Chondrocyte (in vitro differentiated cells): ENCODE measurements at regions not wholly inside any gene's neighbourhood (a gene's known extent, or its start where the extent isn't known, plus 50 kb on each side); places are given as distances from the start of the nearest gene placed in this dataset.

Experiments used
- DNase-seq: peaks from one replicate; pipeline ENCODE4 v3.0.0; 2021; ENCODE audit warnings: mixed read lengths, low spot score
- H3K27ac Mint-ChIP-seq: one replicate; pipeline ENCODE4 v1.8.0; 2021; ENCODE audit warnings: mild to moderate bottlenecking, moderate library complexity, mixed read lengths; ENCODE audit not compliant: unreplicated experiment
- H3K27me3 Mint-ChIP-seq: 2 replicates; pipeline ENCODE4 v1.8.0; 2021; ENCODE audit warnings: low read depth, mixed read lengths
- H3K36me3 Mint-ChIP-seq: 2 replicates; pipeline ENCODE4 v1.8.0; 2021; ENCODE audit warnings: low read depth, mixed read lengths
- H3K4me1 Mint-ChIP-seq: 2 replicates; pipeline ENCODE4 v1.8.0; 2021; ENCODE audit warnings: low read depth, mild to moderate bottlenecking, mixed read lengths
- H3K4me3 Mint-ChIP-seq: one replicate; pipeline ENCODE4 v1.8.0; 2021; ENCODE audit warnings: mild to moderate bottlenecking, moderate library complexity, mixed read lengths; ENCODE audit not compliant: unreplicated experiment
- H3K9me3 Mint-ChIP-seq: 2 replicates; pipeline ENCODE4 v1.8.0; 2021; ENCODE audit warnings: low read depth, mixed read lengths
- CTCF ChIP-seq: fragments of 200-600 bp; sonication (generic); IDR thresholded peaks from 2 replicates; pipeline ENCODE4 v1.5.0; 2021; ENCODE audit warnings: antibody characterized with exemption, mild to moderate bottlenecking, moderate library complexity

- H3K36me3 Mint-ChIP-seq = no peaks in the 10 kb centered on the region
- H3K4me1 Mint-ChIP-seq = peaks cover 13% of the 10 kb centered on the region
- H3K4me3 Mint-ChIP-seq = no peak overlapping the region
- no peak for DNase-seq
- H3K9me3 Mint-ChIP-seq = no peaks in the 10 kb centered on the region
- peaks cover 10% of the 10 kb centered on the region for H3K27me3 Mint-ChIP-seq
- H3K27ac Mint-ChIP-seq = no peak overlapping the region
- no peak for TF ChIP-seq CTCF
Observed at GRCh38 chr5:36443941-36444340, 142.2 kb upstream of the RANBP3L start.

GRCh38 chr5:36444582-36445418 is 143.1 kb upstream of the RANBP3L start:
- Mint-ChIP-seq H3K9me3 (no peaks in the 10 kb centered on the region), H3K27me3 (peaks cover 6% of the 10 kb centered on the region), H3K4me3 (no peak overlapping the region), H3K4me1 (peaks cover 13% of the 10 kb centered on the region), H3K36me3 (no peaks in the 10 kb centered on the region), H3K27ac (no peak overlapping the region)
- TF ChIP-seq CTCF = no peak
- no peak for DNase-seq

GRCh38 chr5:36447776-36448175 is 146.1 kb upstream of the RANBP3L start:
- Mint-ChIP-seq H3K9me3 (no peaks in the 10 kb centered on the region), H3K36me3 (no peaks in the 10 kb centered on the region), H3K4me3 (no peak overlapping the region), H3K27ac (no peak overlapping the region), H3K27me3 (peaks cover 1% of the 10 kb centered on the region), H3K4me1 (peaks cover 14% of the 10 kb centered on the region)
- no peak for TF ChIP-seq CTCF
- no peak for DNase-seq

- no peaks in the 10 kb centered on the region for H3K9me3 Mint-ChIP-seq
- H3K36me3 Mint-ChIP-seq = no peaks in the 10 kb centered on the region
- no peak overlapping the region for H3K27ac Mint-ChIP-seq
- peaks cover 4% of the 10 kb centered on the region for H3K4me1 Mint-ChIP-seq
- no peak overlapping the region for H3K4me3 Mint-ChIP-seq
- TF ChIP-seq CTCF = no peak
- H3K27me3 Mint-ChIP-seq = peaks cover 2% of the 10 kb centered on the region
- no peak for DNase-seq
Observed at GRCh38 chr5:36450229-36451014, 148.7 kb upstream of the RANBP3L start.

- Mint-ChIP-seq H3K27me3 (peaks cover 2% of the 10 kb centered on the region), H3K4me1 (peaks cover 11% of the 10 kb centered on the region), H3K36me3 (no peaks in the 10 kb centered on the region), H3K4me3 (no peak overlapping the region), H3K27ac (no peak overlapping the region), H3K9me3 (no peaks in the 10 kb centered on the region)
- TF ChIP-seq CTCF = no peak
- no peak for DNase-seq
Observed at GRCh38 chr5:36452424-36453006, 150.8 kb upstream of the RANBP3L start.
